Chondrocyte (in vitro differentiated cells): ENCODE measurements at regions not wholly inside any gene's neighbourhood (a gene's known extent, or its start where the extent isn't known, plus 50 kb on each side); places are given as distances from the start of the nearest gene placed in this dataset.
"Not testable (repeated sequence)": the region's sequence is repeated elsewhere in the genome, so short reads cannot be mapped to it uniquely, and the experiment has no call there.

Experiments used
- DNase-seq: peaks from one replicate; pipeline ENCODE4 v3.0.0; 2021; ENCODE audit warnings: mixed read lengths, low spot score
- H3K27ac Mint-ChIP-seq: one replicate; pipeline ENCODE4 v1.8.0; 2021; ENCODE audit warnings: mild to moderate bottlenecking, moderate library complexity, mixed read lengths; ENCODE audit not compliant: unreplicated experiment
- H3K27me3 Mint-ChIP-seq: 2 replicates; pipeline ENCODE4 v1.8.0; 2021; ENCODE audit warnings: low read depth, mixed read lengths
- H3K36me3 Mint-ChIP-seq: 2 replicates; pipeline ENCODE4 v1.8.0; 2021; ENCODE audit warnings: low read depth, mixed read lengths
- H3K4me1 Mint-ChIP-seq: 2 replicates; pipeline ENCODE4 v1.8.0; 2021; ENCODE audit warnings: low read depth, mild to moderate bottlenecking, mixed read lengths
- H3K4me3 Mint-ChIP-seq: one replicate; pipeline ENCODE4 v1.8.0; 2021; ENCODE audit warnings: mild to moderate bottlenecking, moderate library complexity, mixed read lengths; ENCODE audit not compliant: unreplicated experiment
- H3K9me3 Mint-ChIP-seq: 2 replicates; pipeline ENCODE4 v1.8.0; 2021; ENCODE audit warnings: low read depth, mixed read lengths
- CTCF ChIP-seq: fragments of 200-600 bp; sonication (generic); IDR thresholded peaks from 2 replicates; pipeline ENCODE4 v1.5.0; 2021; ENCODE audit warnings: antibody characterized with exemption, mild to moderate bottlenecking, moderate library complexity

GRCh38 chr1:80341021-80341420, 1334.5 kb upstream of the ADGRL4 start:
- Mint-ChIP-seq H3K27me3 (no peaks in the 10 kb centered on the region), H3K36me3 (peaks cover 3% of the 10 kb centered on the region), H3K9me3 (peaks cover 21% of the 10 kb centered on the region), H3K4me1 (no peaks in the 10 kb centered on the region), H3K4me3 (no peak overlapping the region), H3K27ac (no peak overlapping the region)
- TF ChIP-seq CTCF, result no peak
- DNase-seq, result no peak

- Mint-ChIP-seq H3K4me1 (no peaks in the 10 kb centered on the region), H3K27me3 (no peaks in the 10 kb centered on the region), H3K4me3 (no peak overlapping the region), H3K9me3 (no peaks in the 10 kb centered on the region), H3K27ac (no peak overlapping the region), H3K36me3 (no peaks in the 10 kb centered on the region)
- no peak for DNase-seq
- no peak for TF ChIP-seq CTCF
Observed at GRCh38 chr1:80318108-80318507, 1311.6 kb upstream of the ADGRL4 start.

GRCh38 chr1:80310703-80311245, 1304.2 kb upstream of the ADGRL4 start:
- no peak overlapping the region for H3K4me3 Mint-ChIP-seq
- no peak for TF ChIP-seq CTCF
- no peaks in the 10 kb centered on the region for H3K4me1 Mint-ChIP-seq
- H3K9me3 Mint-ChIP-seq, result no peaks in the 10 kb centered on the region
- DNase-seq, result no peak
- no peaks in the 10 kb centered on the region for H3K36me3 Mint-ChIP-seq
- H3K27ac Mint-ChIP-seq, result no peak overlapping the region
- no peaks in the 10 kb centered on the region for H3K27me3 Mint-ChIP-seq

- Mint-ChIP-seq H3K4me1 (peaks cover 2% of the 10 kb centered on the region), H3K36me3 (no peaks in the 10 kb centered on the region), H3K9me3 (no peaks in the 10 kb centered on the region), H3K27ac (no peak overlapping the region), H3K4me3 (no peak overlapping the region), H3K27me3 (no peaks in the 10 kb centered on the region)
- no peak for TF ChIP-seq CTCF
- no peak for DNase-seq
Observed at GRCh38 chr1:80305466-80305865, 1298.9 kb upstream of the ADGRL4 start.

GRCh38 chr1:80293818-80294217, 1287.3 kb upstream of the ADGRL4 start:
- no peak overlapping the region for H3K27ac Mint-ChIP-seq
- no peaks in the 10 kb centered on the region for H3K36me3 Mint-ChIP-seq
- no peaks in the 10 kb centered on the region for H3K9me3 Mint-ChIP-seq
- H3K27me3 Mint-ChIP-seq, result no peaks in the 10 kb centered on the region
- no peak for DNase-seq
- H3K4me3 Mint-ChIP-seq, result no peak overlapping the region
- no peaks in the 10 kb centered on the region for H3K4me1 Mint-ChIP-seq
- no peak for TF ChIP-seq CTCF

GRCh38 chr1:80288750-80289149, 1282.2 kb upstream of the ADGRL4 start:
- not testable (repeated sequence) for H3K4me1 Mint-ChIP-seq, H3K36me3 Mint-ChIP-seq, H3K9me3 Mint-ChIP-seq, H3K4me3 Mint-ChIP-seq, DNase-seq, H3K27me3 Mint-ChIP-seq, H3K27ac Mint-ChIP-seq
